Activated B cell treated with CpG ODN at 0.5 μM for 24 hours (primary cell): ENCODE measurements at regions not wholly inside any gene's neighbourhood (a gene's known extent, or its start where the extent isn't known, plus 50 kb on each side); places are given as distances from the start of the nearest gene placed in this dataset.
"Not testable (repeated sequence)": the region's sequence is repeated elsewhere in the genome, so short reads cannot be mapped to it uniquely, and the experiment has no call there.

Experiments
- ATAC-seq: fragments of 200-7000 bp; cut with Tn5 transposase; one replicate; pipeline ENCODE4 v1.10.0; 2021; ENCODE audit warnings: low read depth, mild to moderate bottlenecking, moderate library complexity
- CTCF ChIA-PET: fragments of 350-600 bp; sonication (Branson Sonifier 250); formaldehyde crosslinking; loops from one replicate; lab custom pipeline; 2021; ENCODE audit warnings: antibody characterized with exemption; lab: Charles Lee
- POLR2A ChIA-PET: fragments of 350-600 bp; sonication (Branson Sonifier 250); formaldehyde crosslinking; loops from one replicate; lab custom pipeline; 2021; ENCODE audit warnings: antibody characterized with exemption; lab: Charles Lee
- DNase-seq: peaks from one replicate; pipeline ENCODE4 v3.0.0; 2022
- H3K27ac Mint-ChIP-seq: one replicate; pipeline ENCODE4 v1.8.0; 2020; ENCODE audit warnings: mixed read lengths
- H3K27me3 Mint-ChIP-seq: one replicate; pipeline ENCODE4 v1.8.0; 2021; ENCODE audit warnings: mixed read lengths
- H3K36me3 Mint-ChIP-seq: one replicate; pipeline ENCODE4 v1.8.0; 2021; ENCODE audit warnings: low read depth, mixed read lengths
- H3K4me1 Mint-ChIP-seq: one replicate; pipeline ENCODE4 v1.8.0; 2021; ENCODE audit warnings: mixed read lengths
- H3K4me3 Mint-ChIP-seq: one replicate; pipeline ENCODE4 v1.8.0; 2020; ENCODE audit warnings: mild to moderate bottlenecking, mixed read lengths
- H3K9me3 Mint-ChIP-seq: one replicate; pipeline ENCODE4 v1.8.0; 2020; ENCODE audit warnings: mixed read lengths
- intact Hi-C: fragments of 100-400 bp; cut with micrococcal nuclease; formaldehyde crosslinking; loops from one replicate; pipeline ENCODE4 v1.15.1; 2024
- TF ChIP-seq, protein P1 (sequence below): fragments of 200-600 bp; IDR thresholded peaks from one replicate; pipeline ENCODE4 v1.8.0; 2022; ENCODE audit warnings: antibody characterized with exemption, mild to moderate bottlenecking

DNA sequence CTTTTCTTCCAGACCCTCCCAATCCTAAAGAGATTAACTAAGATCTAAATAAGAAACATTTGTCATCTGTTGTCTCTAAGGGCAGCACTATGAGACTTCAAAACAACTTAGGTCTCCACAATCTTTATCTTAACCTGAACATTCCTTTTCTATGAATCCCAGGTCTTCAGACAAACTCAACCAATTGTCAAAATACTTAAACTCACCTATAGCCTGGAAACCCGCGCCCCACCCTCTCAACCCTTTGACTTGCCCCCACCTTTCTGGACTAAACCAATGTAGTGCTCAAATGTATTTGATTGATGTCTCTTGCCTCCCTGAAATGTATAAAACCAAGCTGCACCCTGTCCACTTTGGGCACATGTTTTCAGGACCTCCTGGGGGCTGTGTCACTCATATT, 76.5 kb upstream of the DMRT1 start:
- peaks cover 5% of the 10 kb centered on the region for H3K9me3 Mint-ChIP-seq
- ChIA-PET POLR2A (no interaction called here), CTCF (no interaction called here)
- H3K4me1 Mint-ChIP-seq, result peaks cover 5% of the 10 kb centered on the region
- no peaks in the 10 kb centered on the region for H3K36me3 Mint-ChIP-seq
- H3K27me3 Mint-ChIP-seq, result peaks cover 44% of the 10 kb centered on the region
- H3K4me3 Mint-ChIP-seq, result no peak overlapping the region
- no peak for ATAC-seq
- intact Hi-C loops, result loop anchor here (1.0 kb wide), 1 partner anchor 152 kb away; no protein-coding TSS in a partner anchor
- no peak for DNase-seq
- TF ChIP-seq, protein P1, sequence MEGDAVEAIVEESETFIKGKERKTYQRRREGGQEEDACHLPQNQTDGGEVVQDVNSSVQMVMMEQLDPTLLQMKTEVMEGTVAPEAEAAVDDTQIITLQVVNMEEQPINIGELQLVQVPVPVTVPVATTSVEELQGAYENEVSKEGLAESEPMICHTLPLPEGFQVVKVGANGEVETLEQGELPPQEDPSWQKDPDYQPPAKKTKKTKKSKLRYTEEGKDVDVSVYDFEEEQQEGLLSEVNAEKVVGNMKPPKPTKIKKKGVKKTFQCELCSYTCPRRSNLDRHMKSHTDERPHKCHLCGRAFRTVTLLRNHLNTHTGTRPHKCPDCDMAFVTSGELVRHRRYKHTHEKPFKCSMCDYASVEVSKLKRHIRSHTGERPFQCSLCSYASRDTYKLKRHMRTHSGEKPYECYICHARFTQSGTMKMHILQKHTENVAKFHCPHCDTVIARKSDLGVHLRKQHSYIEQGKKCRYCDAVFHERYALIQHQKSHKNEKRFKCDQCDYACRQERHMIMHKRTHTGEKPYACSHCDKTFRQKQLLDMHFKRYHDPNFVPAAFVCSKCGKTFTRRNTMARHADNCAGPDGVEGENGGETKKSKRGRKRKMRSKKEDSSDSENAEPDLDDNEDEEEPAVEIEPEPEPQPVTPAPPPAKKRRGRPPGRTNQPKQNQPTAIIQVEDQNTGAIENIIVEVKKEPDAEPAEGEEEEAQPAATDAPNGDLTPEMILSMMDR, result no peak
- H3K27ac Mint-ChIP-seq, result no peak overlapping the region

DNA sequence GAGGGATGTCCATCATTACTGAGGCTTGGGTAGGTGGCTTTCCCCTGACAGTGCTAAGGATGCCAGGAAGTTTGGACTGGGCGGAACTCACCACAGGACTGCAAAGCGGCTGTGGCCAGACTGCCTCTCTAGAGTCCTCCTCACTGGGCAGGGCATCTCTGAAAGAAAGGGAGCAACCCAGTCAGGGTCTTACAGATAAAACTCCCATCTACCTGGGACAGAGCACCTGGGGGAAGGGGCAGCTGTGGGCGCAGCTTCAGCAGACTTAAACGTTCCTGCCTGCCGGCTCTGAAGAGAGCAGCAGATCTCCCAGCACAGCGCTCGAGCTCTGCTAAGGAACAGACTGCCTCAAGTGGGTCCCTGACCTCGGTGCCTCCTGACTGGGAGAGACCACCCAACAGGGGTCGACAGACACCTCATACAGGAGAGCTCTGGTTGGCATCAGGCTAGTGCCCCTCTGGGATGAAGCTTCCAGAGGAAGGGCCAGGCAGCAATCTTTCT, 74.4 kb upstream of the DMRT1 start:
- POLR2A ChIA-PET, H3K4me3 Mint-ChIP-seq, H3K9me3 Mint-ChIP-seq, ATAC-seq, H3K36me3 Mint-ChIP-seq, intact Hi-C loops, DNase-seq, CTCF ChIA-PET, H3K4me1 Mint-ChIP-seq, H3K27ac Mint-ChIP-seq: not testable (repeated sequence)
- peaks cover 42% of the 10 kb centered on the region for H3K27me3 Mint-ChIP-seq

DNA sequence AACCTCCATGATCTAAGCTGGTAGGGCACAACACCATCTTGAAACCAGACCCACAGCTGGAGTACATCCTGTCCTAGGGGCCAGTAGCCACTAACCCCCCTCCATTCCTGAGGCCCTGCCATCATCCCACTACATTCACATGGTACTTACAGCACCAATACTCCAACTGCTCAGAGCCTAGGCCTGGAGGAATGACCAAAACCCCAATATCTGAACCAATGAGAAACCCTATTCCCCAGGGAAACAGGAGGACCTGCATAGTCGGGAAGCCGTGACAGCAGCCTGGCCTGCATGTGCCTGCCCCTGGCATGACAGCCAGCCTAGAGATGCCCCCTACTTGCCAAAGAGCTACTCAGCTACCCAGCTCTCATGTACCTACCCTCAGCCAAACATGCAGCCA, 65.4 kb upstream of the DMRT1 start:
- TF ChIP-seq, protein P1, result no peak
- no peaks in the 10 kb centered on the region for H3K36me3 Mint-ChIP-seq
- H3K4me1 Mint-ChIP-seq, result no peaks in the 10 kb centered on the region
- no peak overlapping the region for H3K27ac Mint-ChIP-seq
- DNase-seq, result no peak
- no peak overlapping the region for H3K4me3 Mint-ChIP-seq
- intact Hi-C loops, result no loop called here
- H3K9me3 Mint-ChIP-seq, result peaks cover 20% of the 10 kb centered on the region
- POLR2A ChIA-PET, result no interaction called here
- peaks cover 19% of the 10 kb centered on the region for H3K27me3 Mint-ChIP-seq
- ATAC-seq, result no peak
- CTCF ChIA-PET, result no interaction called here

DNA sequence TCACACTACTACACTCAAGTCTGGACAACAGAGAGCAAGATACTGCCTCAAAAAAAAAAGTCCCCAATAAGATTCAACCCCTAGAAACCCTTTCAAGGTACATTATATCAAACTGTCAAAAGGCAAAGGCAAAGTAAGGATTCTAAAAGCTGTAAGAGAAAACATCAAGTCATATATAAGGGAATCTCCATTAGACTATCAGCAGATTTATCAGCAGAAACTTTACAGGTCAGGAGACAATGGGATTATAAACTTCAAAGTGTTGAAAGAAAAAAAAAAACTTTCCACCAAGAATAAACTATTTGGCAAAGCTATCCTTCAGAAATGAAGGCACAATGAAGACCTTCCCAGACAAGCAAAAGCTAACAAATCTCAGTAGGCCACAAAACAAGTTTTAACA, 63.5 kb upstream of the DMRT1 start:
- CTCF ChIA-PET, result no interaction called here
- Mint-ChIP-seq H3K4me3 (no peak overlapping the region), H3K27me3 (peaks cover 24% of the 10 kb centered on the region)

DNA sequence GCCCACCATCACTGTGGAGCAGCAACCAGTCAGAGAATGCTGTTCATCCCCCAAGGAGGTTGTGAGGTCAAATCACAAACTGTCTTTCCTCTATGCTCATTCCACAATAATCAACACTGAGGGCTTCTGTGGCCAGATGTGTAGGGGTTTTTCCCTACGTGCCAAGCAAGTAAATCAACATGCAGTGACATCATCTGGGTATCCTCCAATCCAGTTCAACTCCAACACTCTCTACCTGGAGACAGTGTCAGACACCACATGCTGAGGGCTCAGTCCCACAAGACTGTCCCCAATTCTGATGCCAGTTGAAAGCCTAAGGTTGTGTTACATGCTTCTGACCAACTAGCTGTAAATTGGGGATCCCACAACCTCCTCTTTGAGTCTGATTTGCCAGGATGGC, 57.3 kb upstream of the DMRT1 start:
- TF ChIP-seq, protein P1, result no peak
- ChIA-PET CTCF (no interaction called here), POLR2A (no interaction called here)
- no peaks in the 10 kb centered on the region for H3K4me1 Mint-ChIP-seq
- H3K27ac Mint-ChIP-seq, result no peak overlapping the region
- H3K36me3 Mint-ChIP-seq, result no peaks in the 10 kb centered on the region
- no peak for ATAC-seq
- H3K27me3 Mint-ChIP-seq, result peaks cover 12% of the 10 kb centered on the region
- H3K4me3 Mint-ChIP-seq, result no peak overlapping the region
- DNase-seq, result no peak
- intact Hi-C loops, result no loop called here
- H3K9me3 Mint-ChIP-seq, result peaks cover under 1% of the 10 kb centered on the region

More for the DNA sequence above, 63.5 kb upstream of the DMRT1 start:
- DNase-seq (no peak), ATAC-seq (no peak)
- Mint-ChIP-seq H3K9me3 (peaks cover 20% of the 10 kb centered on the region), H3K27ac (no peak overlapping the region), H3K4me1 (no peaks in the 10 kb centered on the region), H3K36me3 (no peaks in the 10 kb centered on the region)
- TF ChIP-seq, protein P1, result no peak
- POLR2A ChIA-PET, result no interaction called here
- intact Hi-C loops, result no loop called here

DNA sequence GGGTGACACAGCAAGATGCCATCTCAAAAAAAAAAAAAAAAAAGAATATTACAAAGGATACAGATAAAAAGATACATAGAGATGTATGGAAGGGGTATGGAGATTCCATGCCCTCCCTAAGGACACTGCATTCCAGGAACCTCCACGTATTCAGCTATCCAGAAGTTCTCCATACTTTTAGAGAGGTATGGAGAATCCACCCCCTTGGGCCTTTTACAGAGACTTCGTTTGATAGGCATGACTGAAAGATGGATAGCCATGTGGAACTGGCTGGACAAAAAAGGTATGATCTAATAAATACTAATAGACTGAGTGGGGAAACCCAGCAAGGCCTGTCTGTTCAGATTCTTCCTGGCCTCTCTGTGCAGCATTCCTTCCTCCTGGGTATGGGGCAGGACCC, 56.6 kb upstream of the DMRT1 start:
- Mint-ChIP-seq H3K4me1 (no peaks in the 10 kb centered on the region), H3K36me3 (no peaks in the 10 kb centered on the region), H3K27me3 (peaks cover 12% of the 10 kb centered on the region), H3K27ac (no peak overlapping the region), H3K4me3 (no peak overlapping the region), H3K9me3 (no peaks in the 10 kb centered on the region)
- intact Hi-C loops, result no loop called here
- no peak for ATAC-seq
- TF ChIP-seq, protein P1, result no peak
- ChIA-PET POLR2A (no interaction called here), CTCF (no interaction called here)
- no peak for DNase-seq
